SKM-1 (cell line): ENCODE measurements at regions not wholly inside any gene's neighbourhood (a gene's known extent, or its start where the extent isn't known, plus 50 kb on each side); places are given as distances from the start of the nearest gene placed in this dataset.
A peak's percentile ranks its signal among the peaks of the same experiment; 100 is the strongest.

Experiments used
- DNase-seq: peaks from one replicate; lab custom pipeline; 2025; ENCODE audit not compliant: unreplicated experiment; lab: John Stamatoyannopoulos, UW

- no peak for DNase-seq
Measured at GRCh38 chr1:234690872-234691271, 80.9 kb upstream of the IRF2BP2 start.

- no peak for DNase-seq
Measured at GRCh38 chr1:234689236-234689635, 79.3 kb upstream of the IRF2BP2 start.

GRCh38 chr1:234687011-234687410 lies 77.0 kb upstream of the IRF2BP2 start:
- no peak for DNase-seq

- no peak for DNase-seq
Measured at GRCh38 chr1:234686035-234686434, 76.1 kb upstream of the IRF2BP2 start.

GRCh38 chr1:234684856-234685255 lies 74.9 kb upstream of the IRF2BP2 start:
- DNase-seq: peak; percentile 20

GRCh38 chr1:234683861-234684632 lies 74.1 kb upstream of the IRF2BP2 start:
- peak; percentile 96 for DNase-seq

GRCh38 chr1:234683127-234683860 lies 73.3 kb upstream of the IRF2BP2 start:
- DNase-seq: no peak

GRCh38 chr1:234681990-234682389 lies 72.0 kb upstream of the IRF2BP2 start:
- DNase-seq: no peak

GRCh38 chr1:234681065-234681464 lies 71.1 kb upstream of the IRF2BP2 start:
- no peak for DNase-seq

- no peak for DNase-seq
Measured at GRCh38 chr1:234680331-234680904, 70.4 kb upstream of the IRF2BP2 start.

DNA sequence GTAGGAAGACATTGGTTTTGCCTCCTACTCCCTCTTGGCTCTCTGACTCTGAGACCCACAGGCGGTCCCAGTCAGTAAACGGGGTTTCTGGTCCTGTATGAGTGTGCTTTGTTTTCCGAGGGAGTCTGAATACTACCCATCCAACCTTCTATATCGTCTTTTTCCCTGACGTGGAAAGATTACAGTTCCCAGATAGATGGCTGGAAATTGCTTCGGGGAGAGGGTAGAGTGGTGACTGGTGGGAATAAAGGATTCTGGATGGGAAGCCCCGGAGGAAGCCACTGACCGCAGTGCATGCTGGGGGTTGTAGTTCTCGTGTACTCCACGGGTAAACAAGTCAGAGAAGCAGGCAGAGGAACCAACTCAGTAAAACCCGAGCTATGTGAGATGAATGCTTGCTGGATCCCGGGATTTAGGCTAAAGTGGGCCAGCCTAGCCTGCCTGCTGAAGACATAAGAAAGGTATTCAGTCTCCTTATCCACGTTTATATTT lies 66.2 kb upstream of the IRF2BP2 start:
- DNase-seq: peak; percentile 45

GRCh38 chr1:234675572-234675971 lies 65.6 kb upstream of the IRF2BP2 start:
- no peak for DNase-seq

GRCh38 chr1:234675006-234675405 lies 65.0 kb upstream of the IRF2BP2 start:
- no peak for DNase-seq

DNA sequence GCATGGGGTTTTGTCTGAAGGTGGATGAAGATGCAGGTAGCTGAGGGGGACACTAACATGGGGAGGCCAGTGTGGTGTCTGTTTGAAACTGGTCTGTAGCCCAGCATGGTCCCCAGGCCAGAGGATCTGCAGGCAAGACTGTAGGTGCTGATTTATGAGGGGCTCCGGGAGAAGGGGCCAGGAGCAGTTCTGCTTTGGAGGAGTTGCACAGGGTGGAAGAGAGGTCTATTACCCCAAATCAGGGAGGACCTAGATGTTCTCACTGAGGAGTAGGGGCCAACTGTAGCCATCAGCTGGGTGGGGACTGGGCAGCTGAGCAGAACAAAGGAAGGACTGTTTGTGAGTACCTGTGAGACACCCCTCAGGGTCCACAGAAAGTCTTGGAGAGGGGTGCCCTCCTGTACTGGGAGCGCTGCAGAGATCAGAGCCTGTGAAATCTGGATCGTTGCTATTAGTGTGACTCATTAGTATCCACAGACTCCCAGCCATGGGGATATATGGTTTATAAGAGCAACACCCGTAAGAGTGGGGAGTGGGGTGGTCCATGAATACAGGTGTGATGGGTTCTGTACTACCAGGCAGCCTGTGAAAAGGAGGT lies 64.3 kb upstream of the IRF2BP2 start:
- DNase-seq: no peak

- no peak for DNase-seq
Measured at GRCh38 chr1:234672349-234673135, 62.6 kb upstream of the IRF2BP2 start.

- no peak for DNase-seq
Measured at GRCh38 chr1:234670967-234671626, 61.1 kb upstream of the IRF2BP2 start.

DNA sequence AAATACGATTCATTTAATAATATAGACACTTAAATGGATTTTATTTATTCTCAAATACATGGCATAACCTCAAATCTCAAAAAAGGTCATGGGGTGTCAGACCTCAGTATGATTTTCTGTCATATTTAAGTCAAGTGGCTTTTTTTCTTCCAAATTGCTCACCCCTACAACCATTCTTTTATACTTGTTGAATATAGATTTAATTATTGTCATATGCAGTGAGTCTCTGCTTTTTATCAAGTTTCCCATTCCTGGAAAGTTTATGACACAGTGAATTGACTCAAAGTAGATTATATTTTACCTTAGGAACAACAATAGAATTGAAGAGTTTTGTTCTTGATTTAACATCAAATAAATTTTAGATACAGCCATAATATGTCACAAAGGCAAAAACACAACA lies 59.5 kb upstream of the IRF2BP2 start:
- no peak for DNase-seq

- DNase-seq: no peak
Measured at GRCh38 chr1:234668577-234668955, 58.6 kb upstream of the IRF2BP2 start.

DNA sequence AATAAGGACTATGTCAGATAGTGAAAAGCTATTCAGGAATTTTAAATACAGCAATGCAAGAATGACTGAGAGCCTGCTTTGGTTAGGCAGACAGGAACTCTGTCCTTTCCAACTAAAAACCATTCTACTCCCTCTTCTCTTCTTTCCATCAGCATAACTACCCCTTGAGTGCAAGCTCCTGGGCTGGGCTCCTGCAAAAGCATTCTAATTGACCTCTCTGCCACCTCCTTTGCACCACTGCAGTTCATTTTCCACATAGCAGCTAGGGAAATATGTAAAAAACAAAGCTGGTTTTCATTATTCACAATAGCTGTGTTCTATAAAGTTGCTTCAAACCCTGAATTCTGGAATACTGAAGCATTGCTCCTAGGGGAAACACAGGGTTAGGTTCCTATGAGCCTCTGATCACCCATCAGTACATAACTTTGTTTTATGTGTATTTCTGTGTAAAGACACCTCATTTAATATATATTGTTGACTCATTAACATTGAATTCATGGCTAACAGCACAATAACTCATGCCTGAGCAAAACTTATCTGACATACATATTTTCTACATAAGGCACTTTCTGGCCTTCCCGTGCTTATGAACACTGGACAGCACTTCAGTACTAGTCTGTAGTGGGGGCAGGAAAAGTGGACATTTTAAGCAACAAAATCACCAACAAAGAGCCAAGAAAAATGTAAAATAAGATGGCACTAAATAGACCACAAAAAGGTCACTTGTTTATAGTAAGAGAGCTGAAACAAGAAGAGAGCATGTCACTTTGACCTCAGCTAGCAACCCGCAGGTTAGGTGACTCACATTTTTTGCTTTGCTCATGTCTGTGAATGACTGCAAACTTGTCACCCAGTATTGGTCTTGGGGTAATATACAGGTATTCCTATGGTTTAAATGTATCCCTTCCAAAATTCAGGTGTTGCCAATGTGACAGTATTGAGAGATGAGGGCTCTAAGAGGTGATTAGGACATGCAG lies 57.9 kb upstream of the IRF2BP2 start:
- DNase-seq: no peak
